ENCODE measurements at regions not wholly inside any gene's neighbourhood (a gene's known extent, or its start where the extent isn't known, plus 50 kb on each side); places are given as distances from the start of the nearest gene placed in this dataset.

- no peak overlapping the region for H3K4me3 ChIP-seq (ENCODE audit: low read depth, low read length)
- TF ChIP-seq POLR2A (IDR thresholded peaks at IDR 0.05; ENCODE audit: extremely low read depth, insufficient read length) = no peak
- TF ChIP-seq CTCF (IDR thresholded peaks at IDR 0.05; ENCODE audit: low read depth, low read length) = no peak
- TF ChIP-seq MYC (IDR thresholded peaks at IDR 0.05; ENCODE audit: low read depth, low read length) = no peak
- TF ChIP-seq MAX (IDR thresholded peaks at IDR 0.05; ENCODE audit: low read depth, low read length) = no peak
- DNase-seq (ENCODE audit: low read depth) = no peak
Observed at GRCh38 chr18:60469387-60470100, 97.0 kb upstream of the MC4R start.

- H3K4me3 ChIP-seq (ENCODE audit: low read depth, low read length) = no peak overlapping the region
- no peak for DNase-seq (ENCODE audit: low read depth)
- TF ChIP-seq CTCF (IDR thresholded peaks at IDR 0.05; ENCODE audit: low read depth, low read length) (no peak), POLR2A (IDR thresholded peaks at IDR 0.05; ENCODE audit: extremely low read depth, insufficient read length) (no peak), MAX (IDR thresholded peaks at IDR 0.05; ENCODE audit: low read depth, low read length) (no peak)
Observed at GRCh38 chr18:60471652-60472051, 99.1 kb upstream of the MC4R start.

- H3K4me3 ChIP-seq (ENCODE audit: low read depth, low read length) = no peak overlapping the region
- TF ChIP-seq CTCF (IDR thresholded peaks at IDR 0.05; ENCODE audit: low read depth, low read length) (no peak), POLR2A (IDR thresholded peaks at IDR 0.05; ENCODE audit: extremely low read depth, insufficient read length) (no peak), MAX (IDR thresholded peaks at IDR 0.05; ENCODE audit: low read depth, low read length) (no peak)
- DNase-seq (ENCODE audit: low read depth) = no peak
Observed at GRCh38 chr18:60485201-60485600, 112.6 kb upstream of the MC4R start.

GRCh38 chr18:60493066-60493465 is 120.5 kb upstream of the MC4R start:
- no peak for DNase-seq (ENCODE audit: low read depth)
- TF ChIP-seq POLR2A (IDR thresholded peaks at IDR 0.05; ENCODE audit: extremely low read depth, insufficient read length) (no peak), CTCF (IDR thresholded peaks at IDR 0.05; ENCODE audit: low read depth, low read length) (no peak), MAX (IDR thresholded peaks at IDR 0.05; ENCODE audit: low read depth, low read length) (no peak), MYC (IDR thresholded peaks at IDR 0.05; ENCODE audit: low read depth, low read length) (no peak)
- H3K4me3 ChIP-seq (ENCODE audit: low read depth, low read length) = no peak overlapping the region

- DNase-seq (ENCODE audit: low read depth) = no peak
- TF ChIP-seq MYC (IDR thresholded peaks at IDR 0.05; ENCODE audit: low read depth, low read length) (no peak), POLR2A (IDR thresholded peaks at IDR 0.05; ENCODE audit: extremely low read depth, insufficient read length) (no peak), CTCF (IDR thresholded peaks at IDR 0.05; ENCODE audit: low read depth, low read length) (no peak), MAX (IDR thresholded peaks at IDR 0.05; ENCODE audit: low read depth, low read length) (no peak)
- no peak overlapping the region for H3K4me3 ChIP-seq (ENCODE audit: low read depth, low read length)
Observed at GRCh38 chr18:60499675-60500074, 127.1 kb upstream of the MC4R start.

Data from NB4 (cell line).